ENCODE measurements at regions not wholly inside any gene's neighbourhood (a gene's known extent, or its start where the extent isn't known, plus 50 kb on each side); places are given as distances from the start of the nearest gene placed in this dataset.

GRCh38 chr6:67544851-67545452, 1090.1 kb upstream of the ADGRB3 start:
- no peak for TF ChIP-seq CTCF (conservative IDR thresholded peaks at IDR 0.05; ENCODE audit: low read depth, low read length)
- TF ChIP-seq EZH2phosphoT487 (IDR thresholded peaks at IDR 0.05; ENCODE audit: borderline replicate concordance, low read length) = no peak
